Smooth muscle cell (in vitro differentiated cells): ENCODE measurements at regions not wholly inside any gene's neighbourhood (a gene's known extent, or its start where the extent isn't known, plus 50 kb on each side); places are given as distances from the start of the nearest gene placed in this dataset.

Experiments used
- DNase-seq: peaks from one replicate; lab custom pipeline; 2025; ENCODE audit not compliant: unreplicated experiment; lab: John Stamatoyannopoulos, UW
- H2AFZ ChIP-seq: fragments of 200-600 bp; sonication (generic); 2 replicates; pipeline ENCODE4 v1.6.0; 2016; ENCODE audit warnings: antibody characterized with exemption, low read depth, mild to moderate bottlenecking
- H3F3A ChIP-seq: fragments of 200-600 bp; sonication (generic); 2 replicates; pipeline ENCODE4 v1.6.0; 2017; ENCODE audit warnings: antibody characterized with exemption, low read depth
- H3K27ac ChIP-seq: fragments of 200-600 bp; sonication (generic); 2 replicates; pipeline ENCODE4 v1.5.1; 2016; ENCODE audit warnings: low read depth, mild to moderate bottlenecking
- H3K27me3 ChIP-seq: fragments of 200-600 bp; sonication (generic); 2 replicates; pipeline ENCODE4 v1.6.1; 2016; ENCODE audit warnings: low read depth, mild to moderate bottlenecking
- H3K36me3 ChIP-seq: fragments of 200-600 bp; sonication (generic); 2 replicates; pipeline ENCODE4 v1.5.1; 2016; ENCODE audit warnings: low read depth
- H3K4me1 ChIP-seq: fragments of 200-600 bp; sonication (generic); 2 replicates; pipeline ENCODE4 v1.5.1; 2016; ENCODE audit warnings: low read depth
- H3K4me2 ChIP-seq: fragments of 200-600 bp; sonication (generic); 2 replicates; pipeline ENCODE4 v1.6.0; 2016; ENCODE audit warnings: mild to moderate bottlenecking
- H3K4me3 ChIP-seq: fragments of 200-600 bp; sonication (generic); 2 replicates; pipeline ENCODE4 v1.5.1; 2016; ENCODE audit warnings: mild to moderate bottlenecking
- H3K79me2 ChIP-seq: fragments of 200-600 bp; sonication (generic); 2 replicates; pipeline ENCODE4 v1.6.0; 2016; ENCODE audit warnings: low read depth, mild to moderate bottlenecking
- H3K9ac ChIP-seq: fragments of 200-600 bp; sonication (generic); 2 replicates; pipeline ENCODE4 v1.6.0; 2016; ENCODE audit warnings: low read depth
- H3K9me3 ChIP-seq: fragments of 200-600 bp; sonication (generic); replicated peaks from 2 replicates; pipeline ENCODE4 v1.5.1; 2016; ENCODE audit warnings: low read depth
- H4K20me1 ChIP-seq: fragments of 200-600 bp; sonication (generic); 2 replicates; pipeline ENCODE4 v1.6.0; 2016; ENCODE audit warnings: low read depth
- WGBS: methylation state at CpG from one replicate; pipeline ENCODE4 v1.1.7; 2016; ENCODE audit warnings: low lambda C conversion rate; 5-methylcytosine and 5-hydroxymethylcytosine counted together
- TF ChIP-seq, protein P1 (sequence below): fragments of 200-600 bp; sonication (generic); IDR thresholded peaks from 2 replicates; pipeline ENCODE4 v1.5.1; 2017; ENCODE audit warnings: borderline replicate concordance, mild to moderate bottlenecking, antibody characterized with exemption; ENCODE audit not compliant: insufficient read depth, poor library complexity, severe bottlenecking

DNA sequence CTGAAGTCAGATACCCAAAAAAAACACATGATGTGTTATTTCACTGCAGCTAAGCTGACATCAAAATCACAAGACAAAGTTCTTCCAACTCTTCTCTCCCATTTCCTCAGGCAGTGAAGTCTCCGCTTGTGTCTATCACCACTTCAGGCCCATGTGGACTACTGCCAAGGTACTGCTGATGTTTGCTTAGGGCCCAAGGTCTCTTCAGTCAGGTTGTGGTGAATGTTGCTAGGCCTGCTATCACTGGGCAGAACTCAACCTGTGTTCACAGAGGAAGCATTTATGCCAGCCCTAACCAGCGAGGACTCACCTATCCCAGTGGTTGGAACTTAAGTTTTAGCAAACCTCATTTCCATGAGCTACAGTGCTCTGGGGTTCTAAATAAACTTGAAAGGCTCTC, 156.5 kb upstream of the BRINP3 start:
- no peaks in the 10 kb centered on the region for H4K20me1 ChIP-seq

DNA sequence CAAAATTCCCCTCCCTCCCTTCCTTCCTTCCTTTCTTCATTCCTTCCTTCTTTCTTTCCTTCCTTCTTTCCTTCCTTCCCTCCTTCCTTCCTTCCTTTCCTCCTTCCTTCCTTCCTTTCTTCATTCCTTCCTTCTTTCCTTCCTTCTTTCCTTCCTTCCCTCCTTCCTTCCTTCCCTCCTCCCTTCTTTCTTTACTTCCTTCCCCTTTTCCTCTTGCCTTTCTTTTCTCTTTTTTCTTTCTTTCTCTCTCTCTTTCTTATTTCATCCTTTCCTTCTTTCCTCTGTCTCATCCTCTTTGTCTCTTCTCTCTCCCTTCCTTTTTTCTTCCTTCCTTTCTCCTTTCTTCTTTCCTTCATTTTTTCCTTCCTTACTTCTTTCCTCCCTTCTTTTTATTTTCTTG, 171.9 kb upstream of the BRINP3 start:
- H3K79me2 ChIP-seq: no peaks in the 10 kb centered on the region
- no peak overlapping the region for H2AFZ ChIP-seq
- no peaks in the 10 kb centered on the region for H3K4me1 ChIP-seq
- no peaks in the 10 kb centered on the region for H3K36me3 ChIP-seq
- no peaks in the 10 kb centered on the region for H4K20me1 ChIP-seq
- H3K4me3 ChIP-seq: no peak overlapping the region
- no peaks in the 10 kb centered on the region for H3F3A ChIP-seq
- H3K27me3 ChIP-seq: no peaks in the 10 kb centered on the region
- H3K9me3 ChIP-seq: no peaks in the 10 kb centered on the region
- H3K9ac ChIP-seq: no peak overlapping the region
- DNase-seq: no peak
- H3K27ac ChIP-seq: no peak overlapping the region
- TF ChIP-seq, protein P1, sequence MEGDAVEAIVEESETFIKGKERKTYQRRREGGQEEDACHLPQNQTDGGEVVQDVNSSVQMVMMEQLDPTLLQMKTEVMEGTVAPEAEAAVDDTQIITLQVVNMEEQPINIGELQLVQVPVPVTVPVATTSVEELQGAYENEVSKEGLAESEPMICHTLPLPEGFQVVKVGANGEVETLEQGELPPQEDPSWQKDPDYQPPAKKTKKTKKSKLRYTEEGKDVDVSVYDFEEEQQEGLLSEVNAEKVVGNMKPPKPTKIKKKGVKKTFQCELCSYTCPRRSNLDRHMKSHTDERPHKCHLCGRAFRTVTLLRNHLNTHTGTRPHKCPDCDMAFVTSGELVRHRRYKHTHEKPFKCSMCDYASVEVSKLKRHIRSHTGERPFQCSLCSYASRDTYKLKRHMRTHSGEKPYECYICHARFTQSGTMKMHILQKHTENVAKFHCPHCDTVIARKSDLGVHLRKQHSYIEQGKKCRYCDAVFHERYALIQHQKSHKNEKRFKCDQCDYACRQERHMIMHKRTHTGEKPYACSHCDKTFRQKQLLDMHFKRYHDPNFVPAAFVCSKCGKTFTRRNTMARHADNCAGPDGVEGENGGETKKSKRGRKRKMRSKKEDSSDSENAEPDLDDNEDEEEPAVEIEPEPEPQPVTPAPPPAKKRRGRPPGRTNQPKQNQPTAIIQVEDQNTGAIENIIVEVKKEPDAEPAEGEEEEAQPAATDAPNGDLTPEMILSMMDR: no peak
- H3K4me2 ChIP-seq: no peak overlapping the region

More for the DNA sequence above, 156.5 kb upstream of the BRINP3 start:
- Histone ChIP-seq H3K79me2 (no peaks in the 10 kb centered on the region), H3K27ac (no peak overlapping the region), H3K4me2 (no peak overlapping the region), H3K36me3 (no peaks in the 10 kb centered on the region), H3K4me1 (no peaks in the 10 kb centered on the region), H2AFZ (no peak overlapping the region), H3K9me3 (no peaks in the 10 kb centered on the region), H3K27me3 (no peaks in the 10 kb centered on the region), H3K4me3 (no peak overlapping the region), H3F3A (no peaks in the 10 kb centered on the region), H3K9ac (no peak overlapping the region)
- no peak for DNase-seq
- WGBS: 98% methylated on average over 2 of the region's 2 CpGs
- TF ChIP-seq, protein P1: no peak

DNA sequence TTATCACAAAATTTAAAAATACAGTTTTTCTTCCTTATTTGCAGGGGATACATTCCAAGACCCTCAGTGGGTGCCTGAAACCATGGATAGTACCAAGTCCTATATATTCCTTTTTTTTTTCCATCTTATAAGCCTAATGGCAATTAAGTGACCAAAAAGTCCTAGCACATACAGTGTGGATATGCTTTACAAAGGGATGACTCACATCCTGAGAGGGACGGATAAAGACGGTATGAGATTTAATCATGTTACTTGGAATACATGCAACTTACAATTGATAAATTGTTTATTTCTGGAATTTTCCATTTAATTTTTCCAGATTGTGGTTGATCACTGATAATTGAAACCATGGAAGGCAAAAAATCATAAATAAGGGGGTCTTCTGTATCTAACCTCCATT, 181.2 kb upstream of the BRINP3 start:
- no peaks in the 10 kb centered on the region for H3K4me1 ChIP-seq
- no peak for DNase-seq

DNA sequence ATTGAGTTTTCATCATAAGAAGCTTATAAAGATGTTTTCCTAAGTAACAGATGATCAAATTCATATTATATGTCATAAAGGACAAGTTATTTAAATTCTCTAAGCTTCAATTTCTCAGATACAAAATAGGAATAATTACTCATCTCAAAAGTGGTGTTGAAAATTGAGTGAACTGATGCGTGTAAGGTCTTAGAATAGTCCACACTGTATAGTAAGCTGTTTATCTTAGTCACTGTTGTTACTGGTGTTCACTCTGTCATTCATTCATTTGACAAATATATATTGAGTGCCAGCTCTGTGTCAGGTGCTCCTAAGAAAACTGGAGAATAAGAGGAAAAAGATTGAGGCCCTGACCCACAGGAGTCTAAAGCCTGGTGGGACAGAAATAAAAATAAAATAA, 186.3 kb upstream of the BRINP3 start:
- no peak overlapping the region for H3K27ac ChIP-seq
- H3K27me3 ChIP-seq: no peaks in the 10 kb centered on the region
- no peak overlapping the region for H2AFZ ChIP-seq
- no peak for DNase-seq
- no peaks in the 10 kb centered on the region for H3K9me3 ChIP-seq
- H3K9ac ChIP-seq: no peak overlapping the region
- TF ChIP-seq, protein P1: no peak
- no peaks in the 10 kb centered on the region for H4K20me1 ChIP-seq
- no peak overlapping the region for H3K4me2 ChIP-seq
- no peak overlapping the region for H3K4me3 ChIP-seq
- H3K79me2 ChIP-seq: no peaks in the 10 kb centered on the region
- no peaks in the 10 kb centered on the region for H3F3A ChIP-seq
- H3K36me3 ChIP-seq: no peaks in the 10 kb centered on the region
- H3K4me1 ChIP-seq: no peaks in the 10 kb centered on the region
- WGBS: 94% methylated on average over 1 of the region's 1 CpG

More for the DNA sequence above, 181.2 kb upstream of the BRINP3 start:
- Histone ChIP-seq H3K79me2 (no peaks in the 10 kb centered on the region), H3K27me3 (no peaks in the 10 kb centered on the region), H3K4me3 (no peak overlapping the region), H3F3A (no peaks in the 10 kb centered on the region), H3K36me3 (no peaks in the 10 kb centered on the region), H3K4me2 (no peak overlapping the region), H2AFZ (no peak overlapping the region), H3K9me3 (no peaks in the 10 kb centered on the region), H3K27ac (no peak overlapping the region), H3K9ac (no peak overlapping the region), H4K20me1 (no peaks in the 10 kb centered on the region)
- WGBS: 38% methylated on average over 2 of the region's 2 CpGs
- TF ChIP-seq, protein P1: no peak
